ENCODE measurements at regions not wholly inside any gene's neighbourhood (a gene's known extent, or its start where the extent isn't known, plus 50 kb on each side); places are given as distances from the start of the nearest gene placed in this dataset.
A peak's percentile ranks its signal among the peaks of the same experiment; 100 is the strongest.

DNA sequence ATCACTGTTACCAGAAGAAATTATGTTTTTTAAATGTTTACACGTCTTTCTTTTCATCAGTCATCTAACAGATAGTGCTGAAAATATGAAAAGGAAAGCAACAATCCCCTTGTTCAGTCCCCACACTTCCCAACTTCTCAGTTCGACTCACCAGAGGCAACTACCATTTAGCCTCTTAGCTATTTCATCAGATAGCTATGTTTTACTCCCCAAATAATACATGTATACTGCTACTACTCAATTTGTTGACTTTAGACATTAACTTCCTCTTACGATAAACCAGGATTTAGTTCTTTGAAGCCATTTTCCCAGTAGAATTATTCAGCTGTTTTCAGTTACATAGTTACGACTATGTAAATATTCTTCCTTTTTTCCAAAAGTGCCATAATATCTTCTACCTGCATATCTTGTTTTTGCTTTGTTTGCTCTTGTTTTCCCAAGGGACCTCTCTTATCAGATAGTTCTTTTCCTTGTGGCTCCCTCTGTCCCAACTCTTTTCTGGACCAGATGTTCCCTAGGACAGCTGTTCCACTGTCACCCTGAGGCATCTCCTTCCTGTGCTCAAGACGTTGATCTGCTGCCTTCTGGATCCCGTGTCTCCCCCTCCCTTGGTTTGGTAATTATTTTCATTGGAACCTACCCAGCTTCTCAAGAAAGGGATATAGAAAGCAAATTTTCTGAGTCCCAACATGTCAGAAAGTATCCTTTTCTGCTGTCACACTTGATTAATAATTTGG is 289.3 kb upstream of the TANK start:
- no peaks in the 10 kb centered on the region for H3K4me1 ChIP-seq
- H3K9me3 ChIP-seq = no peaks in the 10 kb centered on the region
- no peak overlapping the region for H3K4me3 ChIP-seq
- TF ChIP-seq POLR2AphosphoS5 (IDR thresholded peaks at IDR 0.05) = no peak
- TF ChIP-seq CTCF (IDR thresholded peaks at IDR 0.05) = no peak
- TF ChIP-seq POLR2A (IDR thresholded peaks at IDR 0.05) = no peak
- no peaks in the 10 kb centered on the region for H3K36me3 ChIP-seq
- intact Hi-C loops (cut with DNase I; ENCODE audit: low total_unique reads) = no loop called here
- H3K27ac ChIP-seq = peak overlapping the region; percentile 34 to 51
- H3K27me3 ChIP-seq = no peaks in the 10 kb centered on the region
- DNase-seq (ENCODE audit: low spot score in 2 of 2) = no peak

GRCh38 chr2:160871953-160872352 is 288.3 kb upstream of the TANK start:
- intact Hi-C loops (cut with DNase I; ENCODE audit: low total_unique reads) = no loop called here
- H3K27ac ChIP-seq = no peak overlapping the region
- H3K27me3 ChIP-seq = no peaks in the 10 kb centered on the region
- H3K9me3 ChIP-seq = no peaks in the 10 kb centered on the region
- no peak overlapping the region for H3K4me3 ChIP-seq
- no peaks in the 10 kb centered on the region for H3K36me3 ChIP-seq
- DNase-seq (ENCODE audit: low spot score in 2 of 2) = no peak
- H3K4me1 ChIP-seq = no peaks in the 10 kb centered on the region
- no peak for TF ChIP-seq POLR2A (IDR thresholded peaks at IDR 0.05)
- TF ChIP-seq CTCF (IDR thresholded peaks at IDR 0.05) = no peak
- no peak for TF ChIP-seq POLR2AphosphoS5 (IDR thresholded peaks at IDR 0.05)

- no peak overlapping the region for H3K27ac ChIP-seq
- intact Hi-C loops (cut with DNase I; ENCODE audit: low total_unique reads) = no loop called here
- no peaks in the 10 kb centered on the region for H3K4me1 ChIP-seq
- no peaks in the 10 kb centered on the region for H3K36me3 ChIP-seq
- no peak for TF ChIP-seq POLR2AphosphoS5 (IDR thresholded peaks at IDR 0.05)
- TF ChIP-seq POLR2A (IDR thresholded peaks at IDR 0.05) = no peak
- no peak overlapping the region for H3K4me3 ChIP-seq
- no peak for DNase-seq (ENCODE audit: low spot score in 2 of 2)
- no peaks in the 10 kb centered on the region for H3K9me3 ChIP-seq
- no peaks in the 10 kb centered on the region for H3K27me3 ChIP-seq
Observed at GRCh38 chr2:160876029-160876428, 284.2 kb upstream of the TANK start.

DNA sequence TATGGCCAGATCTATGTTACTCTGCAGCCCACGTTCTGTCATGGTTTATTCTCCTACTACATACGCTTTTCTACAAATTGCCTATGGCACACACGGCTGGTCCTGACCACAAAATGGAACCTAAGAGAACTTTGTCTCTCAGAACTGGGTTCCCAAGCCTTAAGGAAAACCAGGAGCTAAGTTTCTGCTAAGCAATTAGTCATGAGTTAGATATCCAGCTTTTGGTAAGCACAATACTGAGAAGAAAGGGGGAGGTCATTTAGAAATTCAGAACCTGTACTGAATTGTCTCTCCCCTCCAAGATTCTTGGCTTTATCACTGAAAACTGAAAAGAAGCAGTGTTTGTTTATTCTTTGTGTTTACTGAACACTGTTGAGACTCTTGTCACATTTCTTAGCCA is 283.5 kb upstream of the TANK start:
- no peaks in the 10 kb centered on the region for H3K4me1 ChIP-seq
- H3K4me3 ChIP-seq = no peak overlapping the region
- H3K27ac ChIP-seq = no peak overlapping the region
- TF ChIP-seq POLR2A (IDR thresholded peaks at IDR 0.05) (no peak), CTCF (IDR thresholded peaks at IDR 0.05) (no peak), POLR2AphosphoS5 (IDR thresholded peaks at IDR 0.05) (no peak)
- no peaks in the 10 kb centered on the region for H3K27me3 ChIP-seq
- intact Hi-C loops (cut with DNase I; ENCODE audit: low total_unique reads) = no loop called here
- no peaks in the 10 kb centered on the region for H3K9me3 ChIP-seq
- DNase-seq (ENCODE audit: low spot score in 2 of 2) = no peak
- no peaks in the 10 kb centered on the region for H3K36me3 ChIP-seq

DNA sequence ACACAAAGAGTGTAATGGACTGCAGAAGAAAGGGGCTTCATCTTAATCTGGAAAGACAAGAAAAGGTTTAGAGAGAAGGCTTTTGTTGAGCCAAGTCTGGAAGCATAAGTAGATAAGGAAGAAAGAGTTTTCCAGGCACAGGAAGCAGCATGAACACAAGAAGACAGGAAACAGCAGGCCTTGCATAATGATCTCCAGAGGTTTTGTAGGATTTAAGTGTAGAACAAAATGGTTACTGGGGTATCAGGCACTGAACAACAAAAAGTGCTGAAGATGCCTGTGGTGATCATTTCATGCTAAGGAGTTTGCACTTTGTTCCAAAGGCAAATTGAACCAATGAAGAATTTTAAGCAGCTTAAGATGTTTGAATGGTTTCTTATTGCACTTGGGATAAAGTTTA is 281.6 kb upstream of the TANK start:
- no peak overlapping the region for H3K4me3 ChIP-seq
- H3K27me3 ChIP-seq = no peaks in the 10 kb centered on the region
- DNase-seq (ENCODE audit: low spot score in 2 of 2) = no peak
- no peak for TF ChIP-seq CTCF (IDR thresholded peaks at IDR 0.05)
- TF ChIP-seq POLR2AphosphoS5 (IDR thresholded peaks at IDR 0.05) = no peak
- TF ChIP-seq POLR2A (IDR thresholded peaks at IDR 0.05) = no peak
- intact Hi-C loops (cut with DNase I; ENCODE audit: low total_unique reads) = no loop called here
- no peak overlapping the region for H3K27ac ChIP-seq
- H3K4me1 ChIP-seq = no peaks in the 10 kb centered on the region
- H3K9me3 ChIP-seq = no peaks in the 10 kb centered on the region
- H3K36me3 ChIP-seq = no peaks in the 10 kb centered on the region

Measured in breast epithelium (tissue), 4 donors.